Endodermal cell (in vitro differentiated cells): ENCODE measurements at regions not wholly inside any gene's neighbourhood (a gene's known extent, or its start where the extent isn't known, plus 50 kb on each side); places are given as distances from the start of the nearest gene placed in this dataset.

Experiments
- DNase-seq: peaks from one replicate; pipeline ENCODE4 v3.0.0-alpha.2; 2017
- H3K27ac ChIP-seq: 2 replicates; pipeline ENCODE4 v1.5.1; 2013; ENCODE audit warnings: mild to moderate bottlenecking, low read depth, low read length, moderate library complexity
- H3K27me3 ChIP-seq: 2 replicates; pipeline ENCODE4 v1.6.1; 2013; ENCODE audit warnings: mild to moderate bottlenecking, low read length, moderate library complexity; ENCODE audit not compliant: insufficient read depth, control insufficient read depth, poor library complexity, severe bottlenecking
- H3K36me3 ChIP-seq: 2 replicates; pipeline ENCODE4 v1.7.0; 2013; ENCODE audit warnings: mild to moderate bottlenecking, low read length, moderate library complexity; ENCODE audit not compliant: control insufficient read depth, insufficient read depth
- H3K4me1 ChIP-seq: one replicate; pipeline ENCODE4 v1.7.0; 2013; ENCODE audit warnings: low read length; ENCODE audit not compliant: control insufficient read depth, insufficient read depth
- H3K4me3 ChIP-seq: 2 replicates; pipeline ENCODE4 v1.5.1; 2013; ENCODE audit warnings: mild to moderate bottlenecking, low read length, moderate library complexity
- H3K9ac ChIP-seq: 2 replicates; pipeline ENCODE4 v1.6.1; 2013; ENCODE audit warnings: mild to moderate bottlenecking, low read length, moderate library complexity; ENCODE audit not compliant: poor library complexity, severe bottlenecking; ENCODE audit errors: extremely low read depth
- H3K9me3 ChIP-seq: 2 replicates; pipeline ENCODE4 v1.6.1; 2013; ENCODE audit warnings: mild to moderate bottlenecking, low read length, moderate library complexity; ENCODE audit not compliant: control insufficient read depth
- H3K27ac Mint-ChIP-seq: 2 replicates; pipeline ENCODE4 v1.8.0; 2020; ENCODE audit warnings: mixed read lengths
- H3K27me3 Mint-ChIP-seq: 2 replicates; pipeline ENCODE4 v1.8.0; 2021; ENCODE audit warnings: mild to moderate bottlenecking, mixed read lengths; ENCODE audit not compliant: insufficient read depth
- H3K36me3 Mint-ChIP-seq: 2 replicates; pipeline ENCODE4 v1.8.0; 2020; ENCODE audit warnings: low read depth, mixed read lengths
- H3K4me1 Mint-ChIP-seq: 2 replicates; pipeline ENCODE4 v1.8.0; 2020; ENCODE audit warnings: mixed read lengths
- H3K4me3 Mint-ChIP-seq: 2 replicates; pipeline ENCODE4 v1.8.0; 2020; ENCODE audit warnings: mild to moderate bottlenecking, moderate library complexity, mixed read lengths
- H3K9me3 Mint-ChIP-seq: 2 replicates; pipeline ENCODE4 v1.8.0; 2020; ENCODE audit warnings: mild to moderate bottlenecking, mixed read lengths
- WGBS, 2 experiments: methylation state at CpG; one replicate each; pipeline versions ENCODE4 v1.1.5 to v1.1.7; 2013; ENCODE audit warnings: missing lambda C conversion rate in 2 of 2, mixed read lengths in 1 of 2; ENCODE audit not compliant: insufficient coverage in 1 of 2, insufficient read length in 1 of 2; 5-methylcytosine and 5-hydroxymethylcytosine counted together
- TF ChIP-seq, protein P1 (sequence below): fragments of 200-600 bp; sonication (generic); conservative IDR thresholded peaks from 2 replicates; pipeline ENCODE4 v1.5.0; 2021; ENCODE audit warnings: antibody characterized with exemption, mild to moderate bottlenecking

DNA sequence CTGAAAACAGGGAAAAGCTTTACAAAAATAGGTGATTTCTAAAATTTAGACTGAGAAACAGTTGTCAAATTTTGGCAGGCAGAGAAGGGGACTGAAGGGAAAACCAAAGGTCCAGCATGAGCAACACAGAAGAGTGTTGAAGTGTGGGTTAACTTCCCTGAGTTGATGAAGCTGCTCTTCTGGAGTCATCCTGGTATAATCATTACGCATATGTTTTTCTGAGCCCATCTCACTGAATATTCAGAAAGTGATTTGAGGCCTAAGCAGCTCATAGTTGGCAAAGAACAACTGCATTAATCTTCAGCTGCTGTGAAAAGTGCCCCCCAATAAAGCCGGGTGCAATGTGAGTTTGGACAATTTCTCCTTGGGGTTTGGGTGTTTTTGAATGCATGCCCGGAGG, 115.0 kb upstream of the RBBP6 start:
- TF ChIP-seq, protein P1, sequence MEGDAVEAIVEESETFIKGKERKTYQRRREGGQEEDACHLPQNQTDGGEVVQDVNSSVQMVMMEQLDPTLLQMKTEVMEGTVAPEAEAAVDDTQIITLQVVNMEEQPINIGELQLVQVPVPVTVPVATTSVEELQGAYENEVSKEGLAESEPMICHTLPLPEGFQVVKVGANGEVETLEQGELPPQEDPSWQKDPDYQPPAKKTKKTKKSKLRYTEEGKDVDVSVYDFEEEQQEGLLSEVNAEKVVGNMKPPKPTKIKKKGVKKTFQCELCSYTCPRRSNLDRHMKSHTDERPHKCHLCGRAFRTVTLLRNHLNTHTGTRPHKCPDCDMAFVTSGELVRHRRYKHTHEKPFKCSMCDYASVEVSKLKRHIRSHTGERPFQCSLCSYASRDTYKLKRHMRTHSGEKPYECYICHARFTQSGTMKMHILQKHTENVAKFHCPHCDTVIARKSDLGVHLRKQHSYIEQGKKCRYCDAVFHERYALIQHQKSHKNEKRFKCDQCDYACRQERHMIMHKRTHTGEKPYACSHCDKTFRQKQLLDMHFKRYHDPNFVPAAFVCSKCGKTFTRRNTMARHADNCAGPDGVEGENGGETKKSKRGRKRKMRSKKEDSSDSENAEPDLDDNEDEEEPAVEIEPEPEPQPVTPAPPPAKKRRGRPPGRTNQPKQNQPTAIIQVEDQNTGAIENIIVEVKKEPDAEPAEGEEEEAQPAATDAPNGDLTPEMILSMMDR = no peak
- Mint-ChIP-seq H3K9me3 (peaks cover 3% of the 10 kb centered on the region), H3K4me1 (peaks cover 7% of the 10 kb centered on the region), H3K4me3 (no peak overlapping the region), H3K36me3 (no peaks in the 10 kb centered on the region), H3K27ac (no peak overlapping the region), H3K27me3 (no peaks in the 10 kb centered on the region)
- Histone ChIP-seq H3K9me3 (peaks cover 8% of the 10 kb centered on the region), H3K27ac (no peak overlapping the region), H3K27me3 (no peaks in the 10 kb centered on the region), H3K4me1 (no peaks in the 10 kb centered on the region), H3K4me3 (no peak overlapping the region), H3K36me3 (no peaks in the 10 kb centered on the region), H3K9ac (no peak overlapping the region)
- 94 to 100% methylated on average over 1 to 2 of the region's 3 CpGs for WGBS, 2 experiments
- no peak for DNase-seq

DNA sequence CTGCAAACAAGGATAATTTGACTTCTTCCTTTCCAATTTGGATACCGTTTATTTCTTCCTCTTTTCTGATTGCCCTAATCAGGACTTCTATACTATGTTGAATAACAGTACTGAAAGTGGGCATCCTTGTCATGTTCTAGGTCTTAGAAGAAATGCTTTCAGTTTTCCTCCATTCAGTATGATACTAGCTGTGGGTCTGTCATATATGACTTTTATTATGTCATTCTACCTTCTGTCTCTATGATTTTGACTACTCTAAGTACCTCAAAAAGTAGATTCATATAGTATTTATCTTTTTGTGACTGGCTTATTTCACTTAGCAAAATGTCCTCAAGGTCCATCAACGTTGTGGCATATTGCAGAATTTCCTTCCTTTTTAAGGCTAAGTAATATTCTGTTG, 111.5 kb upstream of the RBBP6 start:
- TF ChIP-seq, protein P1 = no peak
- H3K4me1 Mint-ChIP-seq = peaks cover 8% of the 10 kb centered on the region
- no peak overlapping the region for H3K27ac Mint-ChIP-seq

DNA sequence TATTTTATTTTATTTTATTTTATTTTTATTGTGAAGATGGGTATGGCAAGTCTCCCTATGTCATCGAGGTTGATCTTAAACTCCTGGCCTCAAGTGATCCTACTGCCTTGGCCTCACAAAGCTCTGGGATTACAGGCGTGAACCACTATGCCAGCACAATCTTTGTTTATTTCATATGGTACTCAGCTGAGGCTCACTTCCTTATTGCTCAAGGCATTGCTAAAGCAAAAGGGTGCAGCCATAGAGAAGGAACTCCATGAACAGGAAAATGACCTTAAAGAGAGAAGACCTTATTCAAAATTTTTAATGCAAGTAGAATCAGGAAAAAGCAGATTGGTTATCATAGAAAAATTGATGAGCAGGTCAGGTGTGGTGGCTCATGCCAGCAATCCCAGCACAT, 110.6 kb upstream of the RBBP6 start:
- no peak for DNase-seq
- Mint-ChIP-seq H3K4me1 (peaks cover 8% of the 10 kb centered on the region), H3K27me3 (no peaks in the 10 kb centered on the region), H3K36me3 (no peaks in the 10 kb centered on the region), H3K27ac (no peak overlapping the region), H3K4me3 (no peak overlapping the region), H3K9me3 (peaks cover 3% of the 10 kb centered on the region)
- TF ChIP-seq, protein P1 = no peak
- Histone ChIP-seq H3K27me3 (no peaks in the 10 kb centered on the region), H3K4me3 (no peak overlapping the region), H3K4me1 (no peaks in the 10 kb centered on the region), H3K9me3 (peaks cover 8% of the 10 kb centered on the region), H3K9ac (no peak overlapping the region), H3K36me3 (no peaks in the 10 kb centered on the region), H3K27ac (no peak overlapping the region)
- 75 to 96% methylated on average over 1 to 2 of the region's 2 CpGs for WGBS, 2 experiments

More for the DNA sequence above, 111.5 kb upstream of the RBBP6 start:
- no peak overlapping the region for H3K4me3 ChIP-seq
- Mint-ChIP-seq H3K36me3 (no peaks in the 10 kb centered on the region), H3K9me3 (peaks cover 3% of the 10 kb centered on the region), H3K4me3 (no peak overlapping the region), H3K27me3 (no peaks in the 10 kb centered on the region)
- DNase-seq = no peak
- H3K27ac ChIP-seq = no peak overlapping the region
- H3K36me3 ChIP-seq = no peaks in the 10 kb centered on the region
- 82 to 83% methylated on average over 1 to 2 of the region's 2 CpGs for WGBS, 2 experiments
- H3K9me3 ChIP-seq = peaks cover 8% of the 10 kb centered on the region
- no peak overlapping the region for H3K9ac ChIP-seq
- no peaks in the 10 kb centered on the region for H3K27me3 ChIP-seq
- H3K4me1 ChIP-seq = no peaks in the 10 kb centered on the region
